ENCODE measurements at regions not wholly inside any gene's neighbourhood (a gene's known extent, or its start where the extent isn't known, plus 50 kb on each side); places are given as distances from the start of the nearest gene placed in this dataset.
A peak's percentile ranks its signal among the peaks of the same experiment; 100 is the strongest.

GRCh38 chr16:85345129-85345639 lies 232.9 kb upstream of the CIBAR2 start:
- H3K36me3 ChIP-seq (replicated peaks in 1 of 2; ENCODE audit: insufficient read depth in 1 of 2, low read depth in 2 of 2): no peaks in the 10 kb centered on the region
- WGBS, 2 donors: 72 to 77% methylated on average over 7 of the region's 7 CpGs
- no peak overlapping the region for H3K4me3 ChIP-seq
- H3K27me3 ChIP-seq: no peaks in the 10 kb centered on the region
- no peak for ATAC-seq
- DNase-seq: no peak
- no peak overlapping the region for H3K27ac ChIP-seq
- intact Hi-C loops (cut with DNase I): no loop called here
- TF ChIP-seq, protein P1, sequence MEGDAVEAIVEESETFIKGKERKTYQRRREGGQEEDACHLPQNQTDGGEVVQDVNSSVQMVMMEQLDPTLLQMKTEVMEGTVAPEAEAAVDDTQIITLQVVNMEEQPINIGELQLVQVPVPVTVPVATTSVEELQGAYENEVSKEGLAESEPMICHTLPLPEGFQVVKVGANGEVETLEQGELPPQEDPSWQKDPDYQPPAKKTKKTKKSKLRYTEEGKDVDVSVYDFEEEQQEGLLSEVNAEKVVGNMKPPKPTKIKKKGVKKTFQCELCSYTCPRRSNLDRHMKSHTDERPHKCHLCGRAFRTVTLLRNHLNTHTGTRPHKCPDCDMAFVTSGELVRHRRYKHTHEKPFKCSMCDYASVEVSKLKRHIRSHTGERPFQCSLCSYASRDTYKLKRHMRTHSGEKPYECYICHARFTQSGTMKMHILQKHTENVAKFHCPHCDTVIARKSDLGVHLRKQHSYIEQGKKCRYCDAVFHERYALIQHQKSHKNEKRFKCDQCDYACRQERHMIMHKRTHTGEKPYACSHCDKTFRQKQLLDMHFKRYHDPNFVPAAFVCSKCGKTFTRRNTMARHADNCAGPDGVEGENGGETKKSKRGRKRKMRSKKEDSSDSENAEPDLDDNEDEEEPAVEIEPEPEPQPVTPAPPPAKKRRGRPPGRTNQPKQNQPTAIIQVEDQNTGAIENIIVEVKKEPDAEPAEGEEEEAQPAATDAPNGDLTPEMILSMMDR (IDR thresholded peaks at IDR 0.05): no peak
- no peak for TF ChIP-seq POLR2A (IDR thresholded peaks at IDR 0.05)
- H3K9me3 ChIP-seq: no peaks in the 10 kb centered on the region
- H3K4me1 ChIP-seq: peaks cover 14% of the 10 kb centered on the region

GRCh38 chr16:85346404-85347212 lies 234.3 kb upstream of the CIBAR2 start:
- Histone ChIP-seq H3K9me3 (no peaks in the 10 kb centered on the region), H3K4me1 (peaks cover 28% of the 10 kb centered on the region), H3K27ac (no peak overlapping the region), H3K27me3 (no peaks in the 10 kb centered on the region), H3K36me3 (replicated peaks in 1 of 2; ENCODE audit: insufficient read depth in 1 of 2, low read depth in 2 of 2) (no peaks in the 10 kb centered on the region), H3K4me3 (no peak overlapping the region)
- no peak for ATAC-seq
- 86 to 93% methylated on average over 12 of the region's 12 CpGs for WGBS, 2 donors
- TF ChIP-seq, protein P1 (IDR thresholded peaks at IDR 0.05): no peak
- TF ChIP-seq POLR2A (IDR thresholded peaks at IDR 0.05): no peak
- intact Hi-C loops (cut with DNase I): no loop called here
- no peak for DNase-seq

DNA sequence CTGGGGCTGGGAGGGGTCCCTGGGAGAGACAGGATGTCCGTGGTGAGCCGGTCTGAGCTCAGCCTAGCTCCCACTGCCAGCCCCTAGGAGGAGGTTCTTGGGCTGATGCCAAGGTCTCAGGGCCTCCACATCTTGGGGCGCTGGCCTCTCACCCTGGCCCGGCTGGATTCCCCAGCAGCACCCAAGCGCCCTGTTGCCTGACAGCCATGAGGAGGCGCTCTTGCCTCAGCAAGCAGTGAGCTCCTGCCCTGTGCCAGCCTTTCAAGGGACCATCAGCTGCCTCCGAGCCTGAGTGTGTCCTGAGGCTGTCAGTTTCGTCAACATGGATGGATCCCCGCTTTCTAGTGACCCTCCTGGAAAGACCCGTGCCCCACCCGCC lies 234.9 kb upstream of the CIBAR2 start:
- no peak overlapping the region for H3K27ac ChIP-seq
- ATAC-seq: no peak

DNA sequence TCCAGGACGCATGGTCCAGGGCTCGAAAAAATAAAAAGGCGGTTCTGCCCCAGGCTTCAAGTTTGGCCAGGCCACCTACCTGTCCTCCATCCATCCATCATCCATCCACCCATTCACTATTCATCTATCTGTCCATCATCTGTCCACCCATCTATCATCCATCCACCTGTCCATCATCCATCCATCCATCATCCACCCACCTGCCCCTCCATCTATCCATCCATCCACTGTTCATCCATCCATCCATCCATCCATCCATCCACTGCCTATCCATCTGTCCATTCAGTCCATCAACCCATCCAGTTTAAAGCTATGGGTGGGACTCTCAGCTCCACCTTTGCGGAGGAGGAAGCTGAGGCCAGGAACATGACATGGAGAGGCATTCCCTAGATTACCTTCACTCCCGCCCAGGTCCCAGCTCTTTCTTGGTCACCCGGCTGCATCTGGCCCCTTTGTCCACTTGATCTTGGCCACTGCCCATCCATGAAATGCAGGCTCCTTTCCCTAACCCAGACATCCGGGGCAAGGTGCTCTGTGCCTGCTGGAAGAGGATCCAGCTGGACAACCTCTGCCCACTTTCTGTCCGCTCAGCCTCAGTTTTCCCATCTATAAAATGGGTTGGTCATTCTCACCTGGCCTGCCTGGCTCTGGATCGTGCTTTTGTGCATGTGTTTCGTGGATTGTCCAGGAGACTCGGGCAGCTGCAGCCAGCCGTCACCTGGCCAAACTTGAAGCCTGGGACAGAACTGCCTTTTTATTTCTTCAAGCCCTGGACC lies 236.0 kb upstream of the CIBAR2 start:
- intact Hi-C loops (cut with DNase I): no loop called here
- 86 to 93% methylated on average over 12 of the region's 12 CpGs for WGBS, 2 donors
- no peaks in the 10 kb centered on the region for H3K36me3 ChIP-seq (replicated peaks in 1 of 2; ENCODE audit: insufficient read depth in 1 of 2, low read depth in 2 of 2)
- ATAC-seq (no peak), DNase-seq (no peak)
- H3K27me3 ChIP-seq: no peaks in the 10 kb centered on the region
- H3K4me3 ChIP-seq: no peak overlapping the region
- H3K9me3 ChIP-seq: no peaks in the 10 kb centered on the region
- peaks cover 31% of the 10 kb centered on the region for H3K4me1 ChIP-seq
- H3K27ac ChIP-seq: no peak overlapping the region
- TF ChIP-seq, protein P1 (IDR thresholded peaks at IDR 0.05): no peak
- no peak for TF ChIP-seq POLR2A (IDR thresholded peaks at IDR 0.05)

More for the DNA sequence above, 234.9 kb upstream of the CIBAR2 start:
- WGBS, 2 donors: 73 to 82% methylated on average over 8 to 9 of the region's 11 CpGs
- no peak for DNase-seq
- intact Hi-C loops (cut with DNase I): no loop called here
- Histone ChIP-seq H3K4me3 (no peak overlapping the region), H3K9me3 (no peaks in the 10 kb centered on the region), H3K27me3 (no peaks in the 10 kb centered on the region), H3K4me1 (peaks cover 31% of the 10 kb centered on the region), H3K36me3 (replicated peaks in 1 of 2; ENCODE audit: insufficient read depth in 1 of 2, low read depth in 2 of 2) (no peaks in the 10 kb centered on the region)
- TF ChIP-seq POLR2A (IDR thresholded peaks at IDR 0.05): no peak
- TF ChIP-seq, protein P1 (IDR thresholded peaks at IDR 0.05): peak in 4 of 7 experiments; percentile 9 to 28 (median 20)

Data from body of pancreas (tissue), 4 donors.